Astrocyte of the hippocampus (primary cell): ENCODE measurements at regions not wholly inside any gene's neighbourhood (a gene's known extent, or its start where the extent isn't known, plus 50 kb on each side); places are given as distances from the start of the nearest gene placed in this dataset.
"Not testable (repeated sequence)": the region's sequence is repeated elsewhere in the genome, so short reads cannot be mapped to it uniquely, and the experiment has no call there.

Source experiments
- DNase-seq: peaks from one replicate; pipeline ENCODE4 v3.0.0; 2011; ENCODE audit warnings: low read depth, low spot score

- no peak for DNase-seq
Measured at GRCh38 chr4:187893418-187893817, 102.2 kb upstream of the ZFP42 start.

GRCh38 chr4:187903106-187903505 is 92.5 kb upstream of the ZFP42 start:
- no peak for DNase-seq

- peak; percentile 16 for DNase-seq
Measured at GRCh38 chr4:187903700-187904099, 91.9 kb upstream of the ZFP42 start.

GRCh38 chr4:187908079-187908561 is 87.5 kb upstream of the ZFP42 start:
- DNase-seq: peak; percentile 68

- no peak for DNase-seq
Measured at GRCh38 chr4:187908731-187909130, 86.8 kb upstream of the ZFP42 start.

- no peak for DNase-seq
Measured at GRCh38 chr4:187910741-187911140, 84.8 kb upstream of the ZFP42 start.

- DNase-seq: not testable (repeated sequence)
Measured at GRCh38 chr4:187915406-187915805, 80.2 kb upstream of the ZFP42 start.

GRCh38 chr4:187919966-187920365 is 75.6 kb upstream of the ZFP42 start:
- DNase-seq: no peak

GRCh38 chr4:187921946-187922623 is 73.5 kb upstream of the ZFP42 start:
- no peak for DNase-seq

- DNase-seq: no peak
Measured at GRCh38 chr4:187929024-187929423, 66.5 kb upstream of the ZFP42 start.

GRCh38 chr4:187934766-187935165 is 60.8 kb upstream of the ZFP42 start:
- DNase-seq: no peak

- no peak for DNase-seq
Measured at GRCh38 chr4:187937557-187937956, 58.0 kb upstream of the ZFP42 start.

- DNase-seq: no peak
Measured at GRCh38 chr4:187940299-187940698, 55.3 kb upstream of the ZFP42 start.

GRCh38 chr4:187942968-187943367 is 52.6 kb upstream of the ZFP42 start:
- DNase-seq: no peak

GRCh38 chr4:187944179-187944578 is 51.4 kb upstream of the ZFP42 start:
- DNase-seq: no peak
